HG03354 (cell line): ENCODE measurements at regions not wholly inside any gene's neighbourhood (a gene's known extent, or its start where the extent isn't known, plus 50 kb on each side); places are given as distances from the start of the nearest gene placed in this dataset.
"Not testable (repeated sequence)": the region's sequence is repeated elsewhere in the genome, so short reads cannot be mapped to it uniquely, and the experiment has no call there.

Experiments
- ATAC-seq: cut with Tn5 transposase; IDR thresholded peaks from one replicate; pipeline ENCODE4 v1.9.1; 2021; ENCODE audit warnings: mild to moderate bottlenecking; ENCODE audit not compliant: unreplicated experiment, poor library complexity, severe bottlenecking

DNA sequence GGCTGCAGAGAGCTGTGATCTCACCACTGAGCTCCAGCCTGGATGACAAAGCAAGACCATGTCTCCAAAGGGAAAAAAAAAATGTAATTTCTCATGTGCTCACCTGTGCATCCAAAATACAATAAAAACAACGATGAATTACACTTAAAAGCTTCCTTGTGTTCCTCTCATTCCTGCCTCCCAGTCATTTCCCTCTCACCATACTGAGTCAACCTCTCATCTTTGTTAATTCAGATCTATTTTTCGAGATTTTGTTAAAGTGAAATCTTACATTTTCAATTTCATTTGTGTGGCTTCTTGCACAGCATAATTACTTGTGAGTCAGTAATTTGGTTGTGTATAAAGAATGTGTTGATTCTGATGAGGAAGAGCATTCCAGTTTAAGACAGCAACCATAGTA lies 1203.2 kb downstream of the TMEM121 start:
- no peak for ATAC-seq

DNA sequence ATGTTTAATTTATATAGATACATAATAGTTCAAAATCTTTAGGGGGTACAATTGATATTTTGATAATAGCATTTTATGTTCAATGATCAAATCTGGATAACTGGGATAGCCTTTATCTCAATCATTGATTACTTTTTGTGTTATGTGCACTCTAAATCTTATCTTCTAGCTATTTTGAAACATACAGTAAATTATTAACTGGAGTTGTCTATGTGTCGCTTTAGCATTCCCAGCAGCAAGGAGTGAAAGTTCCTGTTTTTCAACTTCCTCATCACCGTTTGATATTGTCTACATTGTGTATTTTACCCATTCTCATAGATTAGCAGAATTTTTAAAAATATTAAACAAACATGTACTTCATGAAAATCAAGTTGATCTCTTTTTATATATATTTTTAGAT lies 1207.4 kb downstream of the TMEM121 start:
- no peak for ATAC-seq

DNA sequence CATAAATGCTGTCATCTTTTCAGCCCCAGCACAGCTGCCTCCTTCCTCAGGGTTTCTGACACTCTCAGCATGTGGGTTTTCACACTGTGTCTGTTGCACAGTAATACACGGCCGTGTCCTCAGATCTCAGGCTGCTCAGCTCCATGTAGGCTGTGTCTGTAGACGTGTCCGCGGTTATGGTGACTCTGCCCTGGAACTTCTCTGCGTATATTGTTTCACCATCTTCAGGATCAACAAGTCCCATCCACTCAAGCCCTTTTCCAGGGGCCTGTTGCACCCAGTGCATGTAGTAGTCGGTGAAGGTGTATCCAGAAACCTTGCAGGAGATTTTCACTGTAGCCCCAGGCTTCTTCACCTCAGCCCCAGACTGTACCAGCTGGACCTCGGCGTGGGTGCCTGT lies 1210.6 kb downstream of the TMEM121 start:
- ATAC-seq: no peak

DNA sequence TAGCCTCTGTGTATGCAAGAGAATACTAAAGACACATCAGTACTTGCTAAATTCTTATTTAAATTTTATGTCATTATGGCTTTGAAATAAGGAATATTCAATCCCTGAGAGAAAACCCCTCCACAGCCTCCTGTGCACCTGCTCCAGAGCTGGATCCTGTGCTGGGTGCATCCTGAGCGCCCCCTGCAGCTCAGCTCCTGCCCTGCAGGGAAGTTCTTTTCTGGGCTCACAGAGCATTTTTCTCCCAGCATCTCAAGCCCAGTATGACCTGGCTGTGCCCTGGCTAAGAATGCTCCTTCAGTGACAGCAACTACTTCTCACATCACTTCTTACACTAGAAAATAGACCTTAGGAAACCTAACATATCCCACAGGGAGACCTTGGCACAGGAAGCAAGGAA lies 1211.7 kb downstream of the TMEM121 start:
- ATAC-seq: no peak

DNA sequence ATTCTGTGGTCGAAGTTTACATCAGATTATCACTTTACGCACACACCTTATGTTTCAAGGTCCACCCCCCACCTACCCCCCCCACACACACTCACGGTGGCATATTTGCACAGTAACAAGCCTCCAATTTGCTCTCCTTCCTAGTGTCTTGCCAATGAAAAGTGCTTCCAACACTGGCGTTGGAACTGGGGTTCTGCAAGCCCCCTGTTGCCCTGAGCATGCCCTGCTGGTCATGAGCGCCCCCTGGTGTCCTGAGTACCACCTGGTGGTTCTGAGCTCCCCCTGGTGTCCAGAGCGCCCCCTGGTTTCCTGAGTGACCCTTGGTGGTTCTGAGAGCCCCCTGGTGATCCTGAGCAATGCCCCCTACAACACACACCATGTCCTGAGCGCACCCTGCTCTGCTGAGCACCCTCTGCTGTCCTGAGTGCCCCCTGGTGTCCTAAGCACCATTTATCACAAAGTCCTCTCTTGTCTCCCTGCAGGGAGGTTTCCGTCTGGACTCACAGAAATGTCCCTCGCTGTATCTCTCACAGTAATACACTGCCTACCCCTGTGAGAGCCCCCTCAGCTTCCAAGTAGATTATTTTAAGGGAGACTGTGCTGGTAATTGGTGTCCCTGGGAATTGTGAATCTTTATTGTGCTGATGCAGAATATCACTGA lies 1212.3 kb downstream of the TMEM121 start:
- not testable (repeated sequence) for ATAC-seq

DNA sequence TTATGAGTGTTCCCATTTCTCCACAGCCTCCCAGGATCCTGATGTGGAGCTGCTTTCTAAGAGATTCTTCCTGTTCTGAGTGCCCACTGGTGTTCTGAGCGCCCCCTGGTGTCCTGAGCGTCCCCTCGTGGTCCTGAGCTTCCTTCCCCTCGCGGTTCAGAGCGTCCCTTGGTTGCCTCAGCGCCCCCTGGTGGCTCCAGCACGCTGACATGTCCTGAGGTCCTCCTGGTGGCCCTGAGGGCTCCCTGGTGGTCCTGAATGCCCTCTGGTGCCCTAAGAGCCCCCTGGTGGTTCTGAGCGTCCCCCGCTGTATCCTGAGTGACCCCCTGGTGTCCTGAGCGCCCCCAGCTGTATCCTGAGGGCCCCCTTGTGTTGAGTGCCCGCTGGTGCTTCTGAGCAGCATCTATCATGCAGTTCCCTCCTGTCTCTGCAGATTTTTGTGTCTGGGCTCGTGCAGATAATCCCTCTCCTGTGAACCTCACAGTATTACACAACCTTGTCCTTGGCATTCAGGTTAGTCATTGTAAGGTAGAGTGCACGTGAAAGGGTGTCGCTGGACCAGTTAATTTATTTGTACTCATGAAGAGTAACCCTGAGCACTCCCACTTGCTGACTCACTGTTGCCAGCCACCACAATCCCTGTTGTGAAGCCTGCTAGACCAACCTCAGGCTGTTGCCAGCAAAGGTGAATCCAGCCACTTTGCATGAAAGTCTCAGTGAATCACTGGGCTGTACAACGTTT lies 1214.9 kb downstream of the TMEM121 start:
- peak; percentile 73 for ATAC-seq

DNA sequence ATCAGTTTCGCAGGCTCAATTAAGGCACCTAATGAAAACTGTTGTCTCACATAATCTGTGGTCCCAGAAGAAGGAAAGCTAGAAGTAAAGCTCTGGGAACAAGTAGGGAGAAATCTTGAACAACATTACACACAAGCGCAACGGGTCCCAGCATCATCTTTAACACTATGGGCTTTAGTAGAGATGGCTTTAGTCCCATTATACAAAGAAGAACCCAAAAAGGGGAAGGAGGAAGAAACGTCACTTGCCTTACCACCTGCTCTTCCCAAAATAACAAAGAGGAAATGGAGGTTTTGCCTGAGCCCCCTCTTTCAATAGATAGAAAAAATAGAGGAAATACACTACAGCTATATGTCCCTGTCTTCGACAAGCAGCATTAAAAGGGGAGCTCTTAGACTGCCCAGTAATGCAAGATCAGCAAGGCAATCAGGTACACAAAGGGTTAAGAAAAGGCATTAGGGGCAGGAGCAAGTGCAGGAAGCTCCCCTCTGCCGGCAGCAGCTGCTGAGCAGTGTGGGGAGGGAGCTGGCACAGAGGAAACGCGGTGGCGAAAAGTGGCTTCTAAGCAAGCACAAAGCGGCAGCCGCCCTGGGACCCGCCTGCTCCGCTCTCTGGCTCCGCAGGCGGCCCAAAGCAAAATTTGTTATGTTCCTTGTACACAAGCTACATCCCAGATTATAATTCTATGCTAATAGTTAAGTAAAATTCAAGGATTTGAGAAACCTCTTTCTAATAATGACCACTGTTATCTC lies 1218.8 kb downstream of the TMEM121 start:
- ATAC-seq: peak; percentile 61

DNA sequence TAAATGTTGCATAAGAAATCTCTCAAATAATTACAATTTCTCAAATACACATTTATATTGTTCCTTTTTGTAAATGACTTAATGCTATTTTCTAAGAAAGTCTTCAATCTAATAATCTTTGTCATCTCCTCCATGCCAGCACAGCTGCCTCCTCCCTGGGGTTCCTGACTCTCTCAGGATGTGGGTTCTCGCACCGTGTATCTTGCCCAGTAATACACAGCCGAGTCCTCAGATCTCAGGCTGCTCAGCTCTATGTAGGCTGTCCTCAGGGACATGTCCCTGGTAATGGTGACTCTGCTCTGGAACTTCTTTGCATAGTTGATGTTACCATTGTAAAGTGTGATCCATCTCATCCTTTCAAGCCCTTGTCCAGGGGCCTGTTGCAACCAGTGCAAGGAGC lies 1223.7 kb downstream of the TMEM121 start:
- ATAC-seq: not testable (repeated sequence)

DNA sequence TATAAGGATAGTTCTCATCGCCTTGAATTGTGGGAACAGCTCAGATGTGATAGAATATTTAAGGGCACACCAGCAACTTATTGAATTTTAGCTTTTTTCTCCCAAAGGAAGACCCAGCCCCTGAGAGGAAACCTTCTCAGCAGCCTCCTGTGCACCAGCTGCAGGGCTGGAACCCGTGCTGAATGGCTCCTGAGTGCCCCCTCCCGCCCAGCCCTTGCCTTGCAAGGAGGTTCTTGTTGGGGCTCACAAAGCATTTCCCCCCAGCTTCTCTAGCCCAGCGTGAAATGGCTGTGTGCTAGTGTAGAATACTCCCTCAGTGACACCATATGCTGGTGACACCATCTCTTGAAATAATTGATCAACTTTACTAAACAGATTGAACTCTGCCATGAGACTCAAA lies 1227.4 kb downstream of the TMEM121 start:
- ATAC-seq: not testable (repeated sequence)

DNA sequence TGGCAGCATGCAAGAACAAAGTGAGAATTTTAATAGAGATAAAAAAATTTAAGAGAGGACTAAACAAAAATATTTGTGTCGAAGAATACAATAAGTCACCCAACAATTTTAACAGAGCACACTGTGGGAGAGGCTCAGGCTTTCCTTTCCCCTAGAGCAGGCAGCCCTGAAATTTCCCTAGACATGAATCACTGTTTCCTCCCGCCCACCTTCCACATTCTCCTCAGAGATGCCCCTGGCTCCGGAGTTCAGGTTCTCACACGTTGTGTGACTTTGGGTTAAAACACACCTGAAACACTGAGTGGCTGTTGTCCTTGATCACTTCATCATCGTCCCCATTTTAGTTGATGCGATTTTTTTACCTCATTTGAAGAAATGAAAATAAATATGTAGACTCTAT lies 1231.1 kb downstream of the TMEM121 start:
- not testable (repeated sequence) for ATAC-seq

DNA sequence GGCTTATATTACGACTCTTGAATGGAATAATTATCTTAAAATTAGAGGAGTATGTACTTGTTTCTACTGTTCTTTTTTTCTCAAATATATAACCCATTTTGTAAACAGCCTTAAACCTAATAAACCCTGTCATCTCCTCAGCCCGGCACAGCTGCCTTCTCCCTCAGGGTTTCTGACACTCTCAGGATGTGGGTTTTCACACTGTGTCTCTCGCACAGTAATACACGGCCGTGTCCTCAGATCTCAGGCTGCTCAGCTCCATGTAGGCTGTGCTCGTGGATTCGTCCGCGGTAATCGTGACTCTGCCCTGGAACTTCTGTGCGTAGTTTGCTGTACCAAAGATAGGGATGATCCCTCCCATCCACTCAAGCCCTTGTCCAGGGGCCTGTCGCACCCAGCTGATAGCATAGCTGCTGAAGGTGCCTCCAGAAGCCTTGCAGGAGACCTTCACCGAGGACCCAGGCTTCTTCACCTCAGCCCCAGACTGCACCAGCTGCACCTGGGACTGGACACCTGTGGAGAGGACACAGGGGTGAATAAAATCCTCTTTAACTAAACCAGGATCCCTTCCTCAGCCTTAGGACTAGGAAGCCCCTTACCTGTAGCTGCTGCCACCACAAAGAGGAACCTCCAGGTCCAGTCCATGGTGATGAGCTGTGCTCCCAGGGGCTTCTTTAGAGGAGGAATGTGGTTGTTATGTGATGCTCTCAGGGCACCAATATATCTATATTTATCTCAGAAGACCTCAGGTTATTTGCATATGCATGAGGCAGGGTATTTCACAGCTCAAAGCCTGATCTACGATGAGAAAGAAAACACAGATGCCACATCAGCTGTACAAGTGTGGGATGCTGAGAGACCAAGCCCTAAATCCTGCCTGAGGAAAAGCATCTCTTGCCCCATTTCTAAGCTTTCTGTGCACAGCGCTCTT lies 1235.8 kb downstream of the TMEM121 start:
- peak; percentile 63 for ATAC-seq

DNA sequence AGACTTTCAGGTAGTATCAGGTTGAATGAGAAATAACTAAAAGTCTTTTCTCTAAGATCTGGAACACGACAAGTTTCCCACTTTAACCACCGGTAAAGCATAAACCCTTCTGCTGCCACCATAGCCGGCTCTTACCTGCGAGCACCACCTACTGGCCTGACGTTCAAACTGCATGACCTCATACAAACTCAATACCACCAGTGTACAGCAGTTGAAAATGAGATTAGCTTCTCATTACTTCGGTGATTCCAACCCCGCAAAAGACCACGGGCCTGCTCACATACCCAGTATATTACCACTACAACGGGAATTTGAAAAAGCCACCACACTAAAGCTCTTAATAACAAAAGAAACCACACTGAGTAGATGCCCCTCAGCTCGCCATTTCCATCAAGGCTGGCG lies 1238.6 kb downstream of the TMEM121 start:
- peak; percentile 73 for ATAC-seq

DNA sequence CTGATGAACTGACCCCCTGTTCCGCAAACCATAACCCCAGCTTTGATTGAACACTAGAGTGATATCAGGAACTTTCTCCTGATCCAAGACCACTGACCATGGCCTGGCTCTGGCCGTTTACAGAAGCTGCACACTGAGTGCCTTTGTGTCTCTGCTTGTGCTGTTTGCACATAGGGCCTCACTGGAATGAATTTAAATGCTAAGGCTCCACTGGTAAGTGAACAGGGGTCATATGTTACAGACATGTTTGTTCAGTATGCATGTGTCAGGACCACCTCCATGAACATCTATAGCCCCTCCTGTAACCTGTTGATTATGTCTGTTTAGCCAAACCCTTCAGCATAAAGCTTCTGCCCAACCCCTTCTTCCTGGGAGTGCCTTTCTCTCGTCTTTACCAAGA lies 1239.8 kb downstream of the TMEM121 start:
- no peak for ATAC-seq

DNA sequence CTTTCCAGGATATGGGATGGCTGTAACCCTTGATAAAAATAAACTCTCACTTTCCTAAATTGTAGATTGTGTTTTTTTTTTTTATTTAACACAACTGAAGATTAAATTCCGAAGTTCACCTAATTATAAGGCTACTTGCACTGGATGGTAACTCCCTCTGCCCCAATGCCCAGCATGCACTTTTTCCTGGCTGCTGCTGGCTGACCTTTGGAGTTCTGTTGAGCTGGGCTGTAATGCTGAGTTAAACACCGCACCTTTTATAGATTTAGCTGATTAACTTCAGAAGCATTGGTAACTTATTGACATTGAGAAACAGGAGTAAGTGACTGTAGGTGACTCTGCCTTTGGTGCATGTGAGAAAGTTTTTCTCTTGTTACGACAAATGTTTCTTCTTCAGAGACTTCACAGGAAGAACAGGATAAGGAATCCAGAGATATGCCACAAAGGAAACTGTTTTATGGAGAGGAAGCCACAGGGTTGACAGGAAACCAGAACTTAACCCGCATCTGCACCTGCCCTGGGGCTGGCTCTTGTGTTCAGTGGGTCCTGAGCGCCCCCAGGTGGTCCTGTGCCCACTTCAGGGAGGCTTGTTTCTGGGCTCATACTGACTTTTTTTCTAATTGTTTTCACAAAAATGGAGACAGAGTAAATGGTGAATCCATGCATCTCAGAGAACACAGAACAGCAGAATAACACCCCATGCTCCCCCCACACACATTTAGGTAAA lies 1240.3 kb downstream of the TMEM121 start:
- ATAC-seq: not testable (repeated sequence)

DNA sequence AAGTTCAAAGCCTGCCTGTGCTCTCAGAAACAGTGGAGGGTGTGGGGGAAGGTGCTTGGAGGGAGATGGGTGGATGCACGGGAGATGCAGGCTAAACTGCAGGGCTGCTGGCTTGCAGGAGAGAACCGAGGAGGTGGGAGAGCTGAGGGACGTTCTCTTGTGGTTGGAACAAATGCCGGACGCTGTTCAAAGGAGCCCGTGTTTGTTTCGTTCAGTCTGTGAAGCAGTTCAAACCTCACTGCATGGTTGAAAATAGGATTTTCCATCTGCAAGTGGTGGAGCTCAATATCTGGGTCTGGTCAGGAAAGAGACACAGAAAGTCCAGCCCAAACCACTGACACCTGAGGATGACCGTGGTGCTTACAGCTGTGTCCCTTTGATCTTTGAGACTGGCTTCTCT lies 1241.8 kb downstream of the TMEM121 start:
- ATAC-seq: not testable (repeated sequence)

DNA sequence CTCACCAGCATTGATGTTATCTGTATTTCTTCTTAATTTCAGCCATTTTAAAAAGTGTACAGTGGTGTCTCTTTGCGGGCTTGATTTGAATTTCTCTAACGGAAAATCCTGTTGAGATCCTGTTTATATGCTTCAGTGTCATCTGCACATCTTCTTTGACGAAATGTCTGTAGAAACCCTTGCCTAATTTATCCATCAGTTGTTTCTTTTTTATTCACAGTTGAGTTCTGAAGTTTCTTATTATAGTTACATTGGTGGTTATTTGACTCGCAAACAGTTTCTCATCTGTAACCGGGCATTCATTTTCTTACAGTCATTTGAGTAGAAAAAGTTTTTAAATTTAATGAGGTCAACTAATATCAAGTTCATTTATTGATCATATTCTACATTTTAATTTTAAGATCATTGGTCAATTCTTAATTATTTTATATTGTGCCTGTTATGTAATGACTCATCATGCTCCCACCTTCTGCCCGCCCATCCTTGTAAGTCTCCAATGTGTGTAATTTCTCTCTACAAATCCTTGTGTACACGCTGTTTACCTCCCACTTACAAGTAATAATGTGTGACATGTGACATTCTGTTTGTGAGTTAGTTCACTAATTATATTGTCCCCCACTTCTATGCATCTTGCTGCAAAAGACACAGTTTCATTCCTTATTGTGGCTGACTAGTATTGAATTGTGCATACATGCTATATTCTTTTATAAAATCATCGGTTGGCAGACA lies 1242.8 kb downstream of the TMEM121 start:
- ATAC-seq: not testable (repeated sequence)

DNA sequence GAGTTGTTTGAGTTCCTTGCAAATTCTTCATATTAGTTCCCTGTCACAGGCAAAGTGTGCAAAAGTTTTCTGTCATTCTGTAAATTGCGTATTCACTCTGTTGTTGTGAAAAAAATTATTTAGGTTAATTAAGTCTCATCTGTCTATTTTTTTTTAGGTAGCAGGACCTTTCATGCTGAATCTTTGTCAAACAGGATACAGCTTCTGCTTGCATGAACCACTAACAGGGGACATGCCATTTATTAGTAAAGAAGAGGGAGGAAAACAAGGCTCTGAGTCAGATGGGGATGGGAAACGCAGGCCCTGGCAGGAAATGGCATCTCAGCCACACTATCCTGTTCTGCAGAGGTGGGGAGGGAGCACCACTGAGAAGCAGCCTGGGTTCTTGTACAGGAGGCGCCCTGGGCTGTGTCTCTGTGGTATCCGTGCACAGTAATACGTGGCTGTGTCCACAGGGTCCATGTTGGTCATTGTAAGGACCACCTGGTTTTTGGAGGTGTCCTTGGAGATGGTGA lies 1243.8 kb downstream of the TMEM121 start:
- not testable (repeated sequence) for ATAC-seq

DNA sequence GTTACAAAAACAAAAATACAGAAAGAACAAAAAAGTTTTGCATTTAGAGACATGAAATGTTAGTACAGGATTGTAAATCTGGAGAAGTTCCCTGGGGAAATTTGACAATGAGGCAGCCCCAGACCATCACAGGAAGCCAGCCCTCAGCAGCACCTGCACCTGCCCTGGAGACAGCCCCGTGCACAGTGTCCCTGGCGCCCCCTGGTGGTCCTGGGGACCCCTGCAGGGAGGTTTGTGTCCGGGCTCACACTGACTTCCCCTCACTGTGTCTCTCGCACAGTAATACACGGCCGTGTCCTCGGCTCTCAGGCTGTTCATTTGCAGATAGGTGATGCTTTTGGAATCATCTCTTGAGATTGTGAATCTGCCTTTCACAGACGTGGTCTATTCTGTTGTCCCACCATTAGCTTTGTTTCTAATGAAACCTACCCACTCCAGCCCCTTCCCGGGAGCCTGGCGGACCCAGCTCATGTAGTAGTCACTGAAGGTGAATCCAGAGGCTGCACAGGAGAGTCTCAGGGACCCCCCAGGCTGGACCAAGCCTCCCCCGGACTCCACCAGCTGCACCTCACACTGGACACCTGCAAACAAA lies 1248.6 kb downstream of the TMEM121 start:
- ATAC-seq: not testable (repeated sequence)
